IMR-90 (cell line): ENCODE measurements at regions not wholly inside any gene's neighbourhood (a gene's known extent, or its start where the extent isn't known, plus 50 kb on each side); places are given as distances from the start of the nearest gene placed in this dataset.

Experiments
- ATAC-seq: fragments of 200-7000 bp; cut with Tn5 transposase; 2 replicates; pipeline ENCODE4 v1.9.1; 2020; ENCODE audit warnings: low read depth, mild to moderate bottlenecking, moderate library complexity
- BruUV-seq: library from RNA; stranded (reverse); fragments of 400-500 nt; replicated peaks from 2 replicates; lab custom pipeline; 2021; lab: Mats Ljungman, UMichigan
- CTCF ChIA-PET: fragments of 300-600 bp; formaldehyde crosslinking; extraction: SDS; loops from one replicate; lab custom pipeline; 2021; ENCODE audit warnings: antibody characterized with exemption; lab: Yijun Ruan, JAX
- POLR2A ChIA-PET: fragments of 300-600 bp; sonication (Branson Sonifier 250); formaldehyde crosslinking; loops from one replicate; lab custom pipeline; 2022; ENCODE audit warnings: antibody characterized with exemption; ENCODE audit not compliant: unreplicated experiment; lab: Charles Lee
- DNase-seq: peaks from one replicate; pipeline ENCODE4 v3.0.0; 2013
- H2AFZ ChIP-seq: replicated peaks from 2 replicates; pipeline ENCODE3; 2013; ENCODE audit warnings: low read length, mild to moderate bottlenecking; ENCODE audit not compliant: poor library complexity
- H2AK5ac ChIP-seq: 2 replicates; pipeline ENCODE4 v1.6.1; 2013; ENCODE audit warnings: low read depth, low read length, inconsistent platforms
- H2AK9ac ChIP-seq: replicated peaks from 2 replicates; pipeline ENCODE3; 2013; ENCODE audit warnings: mild to moderate bottlenecking, low read depth, low read length, moderate library complexity; ENCODE audit not compliant: poor library complexity
- H2BK120ac ChIP-seq: 2 replicates; pipeline ENCODE4 v1.6.1; 2013; ENCODE audit warnings: low read depth, low read length, inconsistent platforms
- H2BK15ac ChIP-seq: 3 replicates; pipeline ENCODE4 v1.6.1; 2013; ENCODE audit warnings: low read depth, low read length, inconsistent platforms
- H2BK20ac ChIP-seq: 2 replicates; pipeline ENCODE4 v1.6.1; 2013; ENCODE audit warnings: low read depth, mild to moderate bottlenecking, inconsistent platforms, low read length, moderate library complexity
- H2BK5ac ChIP-seq: 2 replicates; pipeline ENCODE4 v1.6.1; 2013; ENCODE audit warnings: mild to moderate bottlenecking, low read depth, low read length, inconsistent platforms; ENCODE audit not compliant: poor library complexity, severe bottlenecking
- H3K14ac ChIP-seq: replicated peaks from 2 replicates; pipeline ENCODE4 v1.6.1; 2013; ENCODE audit warnings: low read depth, low read length, inconsistent platforms
- H3K18ac ChIP-seq: 2 replicates; pipeline ENCODE4 v1.6.1; 2013; ENCODE audit warnings: low read depth, low read length, control low read depth
- H3K23ac ChIP-seq: 2 replicates; pipeline ENCODE4 v1.6.1; 2013; ENCODE audit warnings: low read depth, low read length, inconsistent platforms
- H3K27ac ChIP-seq: 2 replicates; pipeline ENCODE4 v1.5.1; 2013; ENCODE audit warnings: mild to moderate bottlenecking, control low read depth, low read length; ENCODE audit not compliant: insufficient read depth
- H3K27me3 ChIP-seq: 2 replicates; pipeline ENCODE4 v1.6.1; 2013; ENCODE audit warnings: low read length; ENCODE audit not compliant: control insufficient read depth, insufficient read depth
- H3K36me3 ChIP-seq: 2 replicates; pipeline ENCODE4 v1.6.1; 2013; ENCODE audit warnings: low read length, mixed read lengths; ENCODE audit not compliant: control insufficient read depth, insufficient read depth
- H3K4ac ChIP-seq: 2 replicates; pipeline ENCODE4 v1.6.1; 2013; ENCODE audit warnings: low read depth, low read length, inconsistent platforms
- H3K4me1 ChIP-seq: 2 replicates; pipeline ENCODE4 v1.6.1; 2013; ENCODE audit warnings: low read length, mixed read lengths; ENCODE audit not compliant: control insufficient read depth, insufficient read depth
- H3K4me2 ChIP-seq: 2 replicates; pipeline ENCODE4 v1.6.1; 2013; ENCODE audit warnings: low read depth, mild to moderate bottlenecking, control low read depth, low read length, moderate library complexity
- H3K4me3 ChIP-seq: 2 replicates; pipeline ENCODE4 v1.5.1; 2013; ENCODE audit warnings: low read depth, mild to moderate bottlenecking, control low read depth, low read length, moderate library complexity; ENCODE audit not compliant: insufficient read depth
- H3K56ac ChIP-seq: 2 replicates; pipeline ENCODE4 v1.6.1; 2013; ENCODE audit warnings: low read length, inconsistent platforms; ENCODE audit not compliant: insufficient read depth; ENCODE audit errors: extremely low read depth
- H3K79me1 ChIP-seq, 2 experiments: 2 replicates each; pipeline ENCODE4 v1.6.1; 2013; ENCODE audit warnings: low read length in 2 of 2, inconsistent platforms in 1 of 2, low read depth in 1 of 2
- H3K9ac ChIP-seq: 2 replicates; pipeline ENCODE4 v1.6.1; 2013; ENCODE audit warnings: low read depth, low read length, control low read depth
- H3K9me1 ChIP-seq: 2 replicates; pipeline ENCODE4 v1.6.1; 2013; ENCODE audit warnings: low read length, inconsistent platforms; ENCODE audit not compliant: insufficient read depth
- H3K9me3 ChIP-seq: 2 replicates; pipeline ENCODE4 v1.6.1; 2013; ENCODE audit warnings: low read length; ENCODE audit not compliant: control insufficient read depth, insufficient read depth
- H4K20me1 ChIP-seq: 2 replicates; pipeline ENCODE4 v1.6.1; 2013; ENCODE audit warnings: low read length, inconsistent platforms; ENCODE audit not compliant: insufficient read depth
- H4K5ac ChIP-seq: 2 replicates; pipeline ENCODE4 v1.6.1; 2013; ENCODE audit warnings: mild to moderate bottlenecking, low read depth, low read length, control low read depth
- H4K8ac ChIP-seq, 2 experiments: 2 replicates each; pipeline ENCODE4 v1.6.1; 2013; ENCODE audit warnings: low read depth in 2 of 2, low read length in 2 of 2, control low read depth in 1 of 2, inconsistent platforms in 1 of 2
- H4K91ac ChIP-seq: 2 replicates; pipeline ENCODE4 v1.6.1; 2013; ENCODE audit warnings: low read depth, low read length, inconsistent platforms; ENCODE audit not compliant: insufficient read depth
- CEBPB ChIP-seq: IDR thresholded peaks from 2 replicates; pipeline ENCODE4 v1.6.1; 2012; ENCODE audit warnings: low read depth, low read length, improper control_type of control experiment
- CTCF ChIP-seq: conservative IDR thresholded peaks from 2 replicates; pipeline ENCODE4 v1.5.1; 2012; ENCODE audit warnings: mild to moderate bottlenecking, low read depth, low read length, improper control_type of control experiment
- FOS ChIP-seq: fragments of 150-350 bp; IDR thresholded peaks from 2 replicates; pipeline ENCODE4 v1.6.1; 2016; ENCODE audit warnings: low read depth, low read length
- NFE2L2 ChIP-seq: fragments of 150-350 bp; IDR thresholded peaks from 2 replicates; pipeline ENCODE4 v1.6.1; 2016; ENCODE audit warnings: low read depth, mild to moderate bottlenecking, low read length
- POLR2A ChIP-seq: IDR thresholded peaks from 2 replicates; pipeline ENCODE4 v1.6.1; 2012; ENCODE audit warnings: mild to moderate bottlenecking, low read depth, low read length
- WGBS, 2 experiments: methylation state at CpG; one replicate each; pipeline versions ENCODE4 v1.1.5 to v1.1.7; 2013; ENCODE audit warnings: missing lambda C conversion rate in 2 of 2; ENCODE audit not compliant: insufficient read length in 1 of 2; ENCODE audit errors: extremely low coverage in 2 of 2; 5-methylcytosine and 5-hydroxymethylcytosine counted together
- dilution Hi-C: fragments of 300-500 bp; cut with HindIII; formaldehyde crosslinking; loops from one replicate; pipeline ENCODE4 v1.14.3; 2018; ENCODE audit warnings: low sequenced_read_pairs; ENCODE audit not compliant: unreplicated experiment
- in situ Hi-C: fragments of 300-500 bp; cut with MboI; formaldehyde crosslinking; loops from 3 replicates; pipeline ENCODE4 v1.14.3; 2019; ENCODE audit warnings: low sequenced_read_pairs, inconsistent platforms, mixed read lengths
- intact Hi-C: fragments of 100-400 bp; cut with micrococcal nuclease; formaldehyde crosslinking; loops from 2 replicates; pipeline ENCODE4 v1.10.0; 2022

DNA sequence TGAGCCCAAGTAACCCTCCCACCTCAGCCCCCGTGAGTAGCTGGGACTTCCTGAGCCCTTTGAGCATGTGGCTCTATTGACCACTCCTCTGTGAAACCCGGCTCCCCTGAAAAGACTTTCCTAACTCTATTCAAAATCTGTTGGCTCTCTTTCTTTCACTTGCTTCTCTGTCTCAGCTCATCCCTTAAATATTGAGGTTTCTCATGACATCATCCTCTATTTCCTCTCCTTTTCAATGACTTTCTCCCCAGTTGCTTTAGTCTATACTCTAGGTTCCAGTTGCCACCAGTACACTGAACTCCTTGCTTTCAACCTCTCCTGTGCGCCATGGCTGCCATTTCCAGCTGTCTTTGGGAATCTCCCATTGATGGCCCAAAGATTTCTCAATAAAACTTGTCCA is 79.8 kb upstream of the STK17B start:
- no peaks in the 10 kb centered on the region for H3K79me1 ChIP-seq
- no peak overlapping the region for H2AFZ ChIP-seq
- H3K18ac ChIP-seq: no peak overlapping the region; the same call in 1 of the 2 replicates
- intact Hi-C loops (no loop called here), dilution Hi-C loops (no loop called here), in situ Hi-C loops (loop anchor here (25.0 kb wide), 1 partner anchor 89 kb away; the partner anchor contains the start of gene STK17B)
- no peak overlapping the region for H2BK5ac ChIP-seq
- peaks cover 7% of the 10 kb centered on the region for H3K9me1 ChIP-seq
- no peaks in the 10 kb centered on the region for H3K9me3 ChIP-seq
- H2BK120ac ChIP-seq: peak overlapping the region; percentile 62; the same call in 1 of the 2 replicates
- no peaks in the 10 kb centered on the region for H4K20me1 ChIP-seq
- H3K4me3 ChIP-seq: no peak overlapping the region
- H3K56ac ChIP-seq: no peak overlapping the region
- 100% methylated on average over 1 of the region's 3 CpGs; no CpG with 5 or more reads in 1 of the 2 experiments for WGBS, 2 experiments
- peak overlapping the region; percentile 77 for H2BK15ac ChIP-seq
- no peak overlapping the region for H3K4me2 ChIP-seq
- no peak overlapping the region for H4K5ac ChIP-seq
- no peaks in the 10 kb centered on the region for H3K27me3 ChIP-seq
- no peak overlapping the region for H3K27ac ChIP-seq
- no TSS peak for BruUV-seq
- ChIA-PET POLR2A (no interaction called here), CTCF (no interaction called here)
- ATAC-seq: no peak
- no peak overlapping the region for H3K9ac ChIP-seq
- no peak for DNase-seq
- H3K4me1 ChIP-seq: peaks cover 8% of the 10 kb centered on the region
- no peak overlapping the region for H2AK9ac ChIP-seq
- H3K23ac ChIP-seq: no peak overlapping the region
- peak overlapping the region; percentile 50; the same call in 1 of the 2 replicates for H2BK20ac ChIP-seq
- no peak for TF ChIP-seq CTCF
- TF ChIP-seq FOS: no peak
- TF ChIP-seq CEBPB: no peak
- no peak for TF ChIP-seq NFE2L2
- no peak for TF ChIP-seq POLR2A
- H4K91ac ChIP-seq: peak overlapping the region; percentile 28
- peak overlapping the region; percentile 53; the same call in 1 of the 2 replicates for H2AK5ac ChIP-seq
- peak overlapping the region; percentile 73; the same call in 1 of the 2 replicates for H3K14ac ChIP-seq
- H4K8ac ChIP-seq: no peak overlapping the region
- H3K4ac ChIP-seq: peak overlapping the region; percentile 35
- no peaks in the 10 kb centered on the region for H3K36me3 ChIP-seq
